HEK293T (cell line): ENCODE measurements at regions not wholly inside any gene's neighbourhood (a gene's known extent, or its start where the extent isn't known, plus 50 kb on each side); places are given as distances from the start of the nearest gene placed in this dataset.
A peak's percentile ranks its signal among the peaks of the same experiment; 100 is the strongest.

Experiments
- CTCF ChIA-PET: fragments of 350-600 bp; formaldehyde crosslinking; extraction: SDS; loops from one replicate; lab custom pipeline; 2021; ENCODE audit warnings: antibody characterized with exemption, inconsistent platforms; lab: Yijun Ruan, JAX
- POLR2A ChIA-PET: fragments of 350-600 bp; formaldehyde crosslinking; extraction: SDS; loops from one replicate; lab custom pipeline; 2020; ENCODE audit warnings: antibody characterized with exemption, inconsistent platforms; lab: Yijun Ruan, JAX
- DNase-seq: peaks from one replicate; pipeline ENCODE4 v3.0.0; 2012; ENCODE audit warnings: mixed read lengths; ENCODE audit errors: extremely low spot score
- ARNT ChIP-seq: fragments of 450-650 bp; IDR thresholded peaks from 2 replicates; pipeline ENCODE4 v1.6.1; 2017; ENCODE audit warnings: mild to moderate bottlenecking
- BHLHE40 ChIP-seq: fragments of 450-650 bp; IDR thresholded peaks from 2 replicates; pipeline ENCODE4 v1.6.1; 2016; ENCODE audit warnings: mild to moderate bottlenecking, moderate library complexity, borderline replicate concordance
- CTBP1 ChIP-seq: fragments of 450-650 bp; IDR thresholded peaks from 2 replicates; pipeline ENCODE4 v1.6.1; 2016; ENCODE audit warnings: borderline replicate concordance
- ELF4 ChIP-seq: fragments of 450-650 bp; IDR thresholded peaks from 2 replicates; pipeline ENCODE4 v1.6.1; 2017; ENCODE audit warnings: antibody characterized with exemption
- FOXA1 ChIP-seq: fragments of 450-650 bp; IDR thresholded peaks from 2 replicates; pipeline ENCODE4 v1.6.1; 2016; ENCODE audit warnings: mild to moderate bottlenecking
- FOXK2 ChIP-seq: fragments of 450-650 bp; IDR thresholded peaks from 2 replicates; pipeline ENCODE4 v1.6.1; 2016; ENCODE audit warnings: mild to moderate bottlenecking
- FOXM1 ChIP-seq: fragments of 450-650 bp; IDR thresholded peaks from 2 replicates; pipeline ENCODE4 v1.6.1; 2017; ENCODE audit warnings: mild to moderate bottlenecking, borderline replicate concordance
- HDGF ChIP-seq: fragments of 450-650 bp; IDR thresholded peaks from 2 replicates; pipeline ENCODE4 v1.6.1; 2017; ENCODE audit warnings: antibody characterized with exemption, borderline replicate concordance
- L3MBTL2 ChIP-seq: fragments of 450-650 bp; conservative IDR thresholded peaks from 2 replicates; pipeline ENCODE4 v1.6.1; 2016; ENCODE audit warnings: mild to moderate bottlenecking
- LEF1 ChIP-seq: fragments of 450-650 bp; IDR thresholded peaks from 2 replicates; pipeline ENCODE4 v1.6.1; 2017; ENCODE audit warnings: mild to moderate bottlenecking, borderline replicate concordance
- NFRKB ChIP-seq: fragments of 450-650 bp; IDR thresholded peaks from 2 replicates; pipeline ENCODE4 v1.6.1; 2016; ENCODE audit warnings: mild to moderate bottlenecking, moderate library complexity
- SP1 ChIP-seq: fragments of 450-650 bp; IDR thresholded peaks from 2 replicates; pipeline ENCODE4 v1.6.1; 2017
- SUZ12 ChIP-seq: fragments of 450-650 bp; IDR thresholded peaks from 2 replicates; pipeline ENCODE4 v1.6.1; 2016; ENCODE audit warnings: mild to moderate bottlenecking
- TARDBP ChIP-seq: fragments of 450-650 bp; IDR thresholded peaks from 2 replicates; pipeline ENCODE4 v1.6.1; 2016
- ZNF384 ChIP-seq: fragments of 450-650 bp; IDR thresholded peaks from 2 replicates; pipeline ENCODE4 v1.6.1; 2016
- TF ChIP-seq, protein P1 (sequence below): fragments of 450-650 bp; IDR thresholded peaks from 2 replicates; pipeline ENCODE4 v1.6.1; 2016

GRCh38 chr2:15745907-15746702, 154.4 kb downstream of the DDX1 start:
- ChIA-PET CTCF (no interaction called here), POLR2A (no interaction called here)
- DNase-seq: no peak
- no peak for TF ChIP-seq FOXK2
- TF ChIP-seq BHLHE40: no peak
- TF ChIP-seq SP1: no peak
- no peak for TF ChIP-seq CTBP1
- TF ChIP-seq HDGF: no peak
- no peak for TF ChIP-seq ZNF384
- TF ChIP-seq L3MBTL2: no peak

- TF ChIP-seq FOXM1: no peak
- no peak for TF ChIP-seq HDGF
- TF ChIP-seq TARDBP: no peak
- TF ChIP-seq NFRKB: no peak
- no peak for TF ChIP-seq LEF1
- TF ChIP-seq, protein P1, sequence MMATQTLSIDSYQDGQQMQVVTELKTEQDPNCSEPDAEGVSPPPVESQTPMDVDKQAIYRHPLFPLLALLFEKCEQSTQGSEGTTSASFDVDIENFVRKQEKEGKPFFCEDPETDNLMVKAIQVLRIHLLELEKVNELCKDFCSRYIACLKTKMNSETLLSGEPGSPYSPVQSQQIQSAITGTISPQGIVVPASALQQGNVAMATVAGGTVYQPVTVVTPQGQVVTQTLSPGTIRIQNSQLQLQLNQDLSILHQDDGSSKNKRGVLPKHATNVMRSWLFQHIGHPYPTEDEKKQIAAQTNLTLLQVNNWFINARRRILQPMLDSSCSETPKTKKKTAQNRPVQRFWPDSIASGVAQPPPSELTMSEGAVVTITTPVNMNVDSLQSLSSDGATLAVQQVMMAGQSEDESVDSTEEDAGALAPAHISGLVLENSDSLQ: no peak
- no peak for TF ChIP-seq SP1
- no peak for TF ChIP-seq ARNT
- TF ChIP-seq FOXK2: no peak
- no peak for TF ChIP-seq BHLHE40
- no peak for TF ChIP-seq ELF4
- no peak for TF ChIP-seq ZNF384
- no peak for TF ChIP-seq FOXA1
- TF ChIP-seq SUZ12: no peak
- CTCF ChIA-PET: no interaction called here
- POLR2A ChIA-PET: no interaction called here
Observed at GRCh38 chr2:15746703-15747550, 155.3 kb downstream of the DDX1 start.

DNA sequence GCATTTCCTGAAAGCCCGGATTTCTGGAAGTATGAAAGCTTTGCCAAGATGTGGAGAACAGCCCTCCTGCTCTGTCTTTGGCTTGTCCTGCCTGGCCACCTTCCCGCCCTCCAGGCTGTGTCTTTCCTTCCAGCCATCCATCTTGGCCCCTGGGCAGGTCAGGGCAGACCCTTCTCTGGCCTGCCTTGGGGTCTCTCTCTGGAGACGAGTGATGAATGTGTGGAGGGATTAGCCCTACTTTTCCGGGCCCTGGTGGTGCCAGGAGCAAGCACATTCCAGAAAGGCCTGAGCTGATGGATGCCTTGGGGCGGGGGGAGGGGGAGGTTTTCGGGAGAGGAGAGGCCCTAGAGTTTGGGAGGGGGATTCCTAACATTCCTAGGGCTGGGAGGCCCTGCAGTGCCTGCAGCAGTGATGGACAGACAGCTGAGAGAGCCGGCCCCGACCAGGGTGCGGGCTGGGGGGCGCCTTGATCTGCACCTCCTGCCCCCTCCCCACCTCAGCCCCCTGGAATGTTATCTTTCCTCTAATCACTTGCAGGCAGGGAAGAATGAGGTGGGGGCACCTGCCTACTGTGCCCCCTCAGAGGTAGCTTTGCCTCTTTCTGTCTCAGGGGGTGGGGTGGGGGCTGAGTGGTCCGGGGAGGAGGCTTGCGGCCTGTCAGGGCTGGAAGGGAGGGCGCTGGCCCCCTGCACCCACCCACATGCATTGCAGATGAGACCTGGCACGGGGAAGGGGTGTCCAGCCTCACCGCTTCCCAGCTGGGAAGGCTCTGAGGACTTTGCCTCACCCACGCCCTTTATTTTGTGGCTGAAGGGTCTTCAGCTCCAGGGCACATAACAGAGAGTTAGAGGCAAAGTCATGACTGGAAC, 156.2 kb downstream of the DDX1 start:
- DNase-seq: no peak
- TF ChIP-seq, protein P1: no peak
- TF ChIP-seq CTBP1 (no peak), FOXK2 (no peak), ELF4 (no peak), SUZ12 (no peak), ZNF384 (no peak), BHLHE40 (no peak), SP1 (no peak), TARDBP (no peak), L3MBTL2 (no peak)
- POLR2A ChIA-PET: no interaction called here
- CTCF ChIA-PET: interaction anchor here (1.4 kb wide), 1 partner anchor 13 kb away, joined by 3 read pairs; no protein-coding TSS in a partner anchor

More at GRCh38 chr2:15746703-15747550, 155.3 kb downstream of the DDX1 start:
- no peak for DNase-seq

GRCh38 chr2:15748736-15749323, 157.2 kb downstream of the DDX1 start:
- DNase-seq: peak; percentile 78
- ChIA-PET POLR2A (no interaction called here), CTCF (interaction anchor here (0.8 to 1.4 kb wide), 2 partner anchors 12 to 106 kb away, joined by 3 read pairs; no protein-coding TSS in a partner anchor)
- TF ChIP-seq FOXA1 (no peak), ZNF384 (no peak), FOXK2 (no peak), HDGF (no peak), CTBP1 (no peak), L3MBTL2 (no peak), ARNT (no peak), BHLHE40 (no peak), ELF4 (no peak), NFRKB (no peak), TARDBP (no peak), LEF1 (no peak), FOXM1 (no peak)

GRCh38 chr2:15749460-15750432, 158.1 kb downstream of the DDX1 start:
- DNase-seq: no peak
- POLR2A ChIA-PET: no interaction called here
- TF ChIP-seq FOXK2 (no peak), FOXA1 (no peak), L3MBTL2 (no peak), ELF4 (no peak), TARDBP (no peak), SP1 (no peak), ZNF384 (no peak), LEF1 (no peak), NFRKB (no peak), HDGF (no peak), BHLHE40 (no peak), ARNT (no peak), CTBP1 (no peak)
- TF ChIP-seq, protein P1: no peak
- CTCF ChIA-PET: interaction anchor here (0.8 to 1.4 kb wide), 2 partner anchors 11 to 107 kb away, joined by 3 read pairs; no protein-coding TSS in a partner anchor
